WERI-Rb-1 (cell line): ENCODE measurements at regions not wholly inside any gene's neighbourhood (a gene's known extent, or its start where the extent isn't known, plus 50 kb on each side); places are given as distances from the start of the nearest gene placed in this dataset.

Experiments
- DNase-seq: peaks from one replicate; pipeline ENCODE4 v3.0.0-alpha.2; 2020
- H3K27ac ChIP-seq: fragments of 250-450 bp; sonication (Bioruptor Pico); 2 replicates; pipeline ENCODE4 v1.5.1; 2020; ENCODE audit warnings: mild to moderate bottlenecking, moderate library complexity
- H3K27me3 ChIP-seq: fragments of 250-450 bp; sonication (Bioruptor Pico); 2 replicates; pipeline ENCODE4 v1.5.1; 2021; ENCODE audit warnings: mild to moderate bottlenecking, low read depth, moderate library complexity; ENCODE audit not compliant: insufficient read depth, severe bottlenecking
- H3K36me3 ChIP-seq: fragments of 250-450 bp; sonication (Bioruptor Pico); 2 replicates; pipeline ENCODE4 v1.5.1; 2020; ENCODE audit warnings: mild to moderate bottlenecking, moderate library complexity
- H3K4me3 ChIP-seq: 2 replicates; pipeline ENCODE4 v1.5.1; 2011; ENCODE audit warnings: low read depth, mild to moderate bottlenecking, control low read depth, low read length
- H3K9me3 ChIP-seq: fragments of 250-450 bp; sonication (Bioruptor Pico); 2 replicates; pipeline ENCODE4 v1.5.1; 2021; ENCODE audit warnings: mild to moderate bottlenecking, moderate library complexity; ENCODE audit not compliant: severe bottlenecking
- CTCF ChIP-seq: IDR thresholded peaks from 2 replicates; pipeline ENCODE4 v1.5.1; 2011; ENCODE audit warnings: low read depth, mild to moderate bottlenecking, control low read depth, inconsistent platforms, low read length

GRCh38 chr3:74165211-74165610, 449.2 kb downstream of the CNTN3 start:
- Histone ChIP-seq H3K27ac (no peak overlapping the region), H3K27me3 (no peaks in the 10 kb centered on the region), H3K36me3 (no peaks in the 10 kb centered on the region), H3K9me3 (no peaks in the 10 kb centered on the region), H3K4me3 (no peak overlapping the region)
- no peak for DNase-seq
- no peak for TF ChIP-seq CTCF

GRCh38 chr3:74149466-74149865, 465.0 kb downstream of the CNTN3 start:
- Histone ChIP-seq H3K9me3 (no peaks in the 10 kb centered on the region), H3K27ac (no peak overlapping the region), H3K36me3 (no peaks in the 10 kb centered on the region), H3K27me3 (no peaks in the 10 kb centered on the region), H3K4me3 (no peak overlapping the region)
- TF ChIP-seq CTCF: no peak
- DNase-seq: no peak

- Histone ChIP-seq H3K27me3 (no peaks in the 10 kb centered on the region), H3K4me3 (no peak overlapping the region), H3K9me3 (no peaks in the 10 kb centered on the region), H3K27ac (no peak overlapping the region), H3K36me3 (no peaks in the 10 kb centered on the region)
- no peak for TF ChIP-seq CTCF
- no peak for DNase-seq
These were observed 469.2 kb downstream of the CNTN3 start for GRCh38 chr3:74145277-74145676.

- H3K4me3 ChIP-seq: no peak overlapping the region
- H3K27ac ChIP-seq: no peak overlapping the region
These were observed 474.8 kb downstream of the CNTN3 start for GRCh38 chr3:74139648-74140047.

GRCh38 chr3:74137790-74138189, 476.7 kb downstream of the CNTN3 start:
- TF ChIP-seq CTCF: no peak
- no peak for DNase-seq

More at GRCh38 chr3:74139648-74140047, 474.8 kb downstream of the CNTN3 start:
- H3K36me3 ChIP-seq: no peaks in the 10 kb centered on the region
- peak; percentile 46 for TF ChIP-seq CTCF
- DNase-seq: peak; percentile 16
- no peaks in the 10 kb centered on the region for H3K27me3 ChIP-seq
- no peaks in the 10 kb centered on the region for H3K9me3 ChIP-seq

GRCh38 chr3:74135808-74136207, 478.7 kb downstream of the CNTN3 start:
- no peak for TF ChIP-seq CTCF
- Histone ChIP-seq H3K36me3 (no peaks in the 10 kb centered on the region), H3K4me3 (no peak overlapping the region), H3K27me3 (no peaks in the 10 kb centered on the region), H3K27ac (no peak overlapping the region), H3K9me3 (no peaks in the 10 kb centered on the region)
- no peak for DNase-seq

More at GRCh38 chr3:74137790-74138189, 476.7 kb downstream of the CNTN3 start:
- no peaks in the 10 kb centered on the region for H3K9me3 ChIP-seq
- H3K4me3 ChIP-seq: no peak overlapping the region
- H3K27ac ChIP-seq: no peak overlapping the region
- no peaks in the 10 kb centered on the region for H3K27me3 ChIP-seq
- H3K36me3 ChIP-seq: no peaks in the 10 kb centered on the region
